WTC11 (cell line): ENCODE measurements at regions not wholly inside any gene's neighbourhood (a gene's known extent, or its start where the extent isn't known, plus 50 kb on each side); places are given as distances from the start of the nearest gene placed in this dataset.

Source experiments
- ATAC-seq: fragments of 200-7000 bp; cut with Tn5 transposase; 2 replicates; pipeline ENCODE4 v1.10.0; 2021; ENCODE audit warnings: mild to moderate bottlenecking, moderate library complexity
- CTCF ChIA-PET: fragments of 300-600 bp; sonication (Branson Sonifier 250); formaldehyde crosslinking; loops from one replicate; lab custom pipeline; 2021; ENCODE audit warnings: antibody characterized with exemption; lab: Charles Lee
- POLR2A ChIA-PET: fragments of 350-600 bp; sonication (Branson Sonifier 250); formaldehyde crosslinking; loops from one replicate; lab custom pipeline; 2021; ENCODE audit warnings: antibody characterized with exemption; lab: Charles Lee
- DNase-seq: peaks from one replicate; pipeline ENCODE4 v3.0.0; 2021; ENCODE audit warnings: low spot score
- H3K27ac Mint-ChIP-seq: 2 replicates; pipeline ENCODE4 v1.8.0; 2021; ENCODE audit warnings: mixed read lengths
- H3K27me3 Mint-ChIP-seq: 2 replicates; pipeline ENCODE4 v1.8.0; 2021; ENCODE audit warnings: low read depth, mild to moderate bottlenecking, moderate library complexity, mixed read lengths
- H3K36me3 Mint-ChIP-seq: 2 replicates; pipeline ENCODE4 v1.8.0; 2021; ENCODE audit warnings: mixed read lengths
- H3K4me1 Mint-ChIP-seq: 2 replicates; pipeline ENCODE4 v1.8.0; 2022; ENCODE audit warnings: mixed read lengths
- H3K4me3 Mint-ChIP-seq: 2 replicates; pipeline ENCODE4 v1.8.0; 2021; ENCODE audit warnings: mild to moderate bottlenecking, moderate library complexity, mixed read lengths
- H3K9me3 Mint-ChIP-seq: 2 replicates; pipeline ENCODE4 v1.8.0; 2021; ENCODE audit warnings: mixed read lengths
- CBFB ChIP-seq: sonication (generic); formaldehyde crosslinking; IDR thresholded peaks from 2 replicates; pipeline ENCODE4 v1.8.1; 2022; ENCODE audit warnings: mild to moderate bottlenecking, low read depth, missing genetic modification reagents
- CREB1 ChIP-seq: sonication (generic); formaldehyde crosslinking; IDR thresholded peaks from 2 replicates; pipeline ENCODE4 v1.8.0; 2023; ENCODE audit warnings: mild to moderate bottlenecking, missing genetic modification reagents
- CREM ChIP-seq: sonication (generic); formaldehyde crosslinking; IDR thresholded peaks from 2 replicates; pipeline ENCODE4 v1.8.1; 2022; ENCODE audit warnings: mild to moderate bottlenecking, missing genetic modification reagents, moderate library complexity
- E2F5 ChIP-seq: sonication (generic); formaldehyde crosslinking; IDR thresholded peaks from 2 replicates; pipeline ENCODE4 v1.8.1; 2022; ENCODE audit warnings: mild to moderate bottlenecking, moderate library complexity, missing genetic modification reagents
- FOXJ3 ChIP-seq: sonication (generic); formaldehyde crosslinking; IDR thresholded peaks from 2 replicates; pipeline ENCODE4 v1.9.0; 2021; ENCODE audit warnings: missing genetic modification reagents, mild to moderate bottlenecking, borderline replicate concordance
- FOXP1 ChIP-seq: sonication (generic); formaldehyde crosslinking; IDR thresholded peaks from 2 replicates; pipeline ENCODE4 v1.8.0; 2022; ENCODE audit warnings: missing genetic modification reagents, mild to moderate bottlenecking, moderate library complexity, borderline replicate concordance
- IRF2 ChIP-seq: sonication (generic); formaldehyde crosslinking; IDR thresholded peaks from 2 replicates; pipeline ENCODE4 v1.8.0; 2022; ENCODE audit warnings: low read depth, missing genetic modification reagents, borderline replicate concordance
- MYBL2 ChIP-seq: sonication (generic); formaldehyde crosslinking; IDR thresholded peaks from 2 replicates; pipeline ENCODE4 v1.8.1; 2023; ENCODE audit warnings: mild to moderate bottlenecking, moderate library complexity, missing genetic modification reagents
- NFE2L1 ChIP-seq: sonication (generic); formaldehyde crosslinking; IDR thresholded peaks from 2 replicates; pipeline ENCODE4 v1.8.1; 2023; ENCODE audit warnings: missing genetic modification reagents
- NR2C2 ChIP-seq: sonication (generic); formaldehyde crosslinking; IDR thresholded peaks from 2 replicates; pipeline ENCODE4 v1.8.0; 2022; ENCODE audit warnings: mild to moderate bottlenecking, missing genetic modification reagents
- NR3C1 ChIP-seq: sonication (generic); formaldehyde crosslinking; conservative IDR thresholded peaks from 2 replicates; pipeline ENCODE4 v1.8.1; 2023; ENCODE audit warnings: low read depth, mild to moderate bottlenecking, missing genetic modification reagents
- OVOL2 ChIP-seq: fragments of 250-450 bp; sonication (Bioruptor Pico); IDR thresholded peaks from 2 replicates; pipeline ENCODE4 v1.9.0; 2021; ENCODE audit warnings: mild to moderate bottlenecking, borderline replicate concordance
- SMAD4 ChIP-seq: sonication (generic); formaldehyde crosslinking; IDR thresholded peaks from 2 replicates; pipeline ENCODE4 v1.8.0; 2022; ENCODE audit warnings: mild to moderate bottlenecking, missing genetic modification reagents
- SP1 ChIP-seq: sonication (generic); formaldehyde crosslinking; conservative IDR thresholded peaks from 2 replicates; pipeline ENCODE4 v1.8.1; 2022; ENCODE audit warnings: missing genetic modification reagents
- USF2 ChIP-seq: sonication (generic); formaldehyde crosslinking; IDR thresholded peaks from 2 replicates; pipeline ENCODE4 v1.8.1; 2023; ENCODE audit warnings: mild to moderate bottlenecking, missing genetic modification reagents, moderate library complexity
- ZNF416 ChIP-seq: fragments of 250-450 bp; sonication (Bioruptor Pico); IDR thresholded peaks from 2 replicates; pipeline ENCODE4 v1.9.0; 2021; ENCODE audit warnings: mild to moderate bottlenecking, inconsistent platforms
- ZNF532 ChIP-seq: fragments of 250-450 bp; sonication (Bioruptor Pico); IDR thresholded peaks from 2 replicates; pipeline ENCODE4 v1.9.0; 2021; ENCODE audit warnings: mild to moderate bottlenecking, borderline replicate concordance
- TF ChIP-seq, protein P1 (sequence below): sonication (generic); formaldehyde crosslinking; IDR thresholded peaks from 2 replicates; pipeline ENCODE4 v1.8.0; 2023; ENCODE audit warnings: mild to moderate bottlenecking, missing genetic modification reagents
- TF ChIP-seq, protein P2 (sequence below): sonication (generic); formaldehyde crosslinking; IDR thresholded peaks from 2 replicates; pipeline ENCODE4 v1.8.1; 2023; ENCODE audit warnings: mild to moderate bottlenecking, missing genetic modification reagents, borderline replicate concordance
- TF ChIP-seq, protein P3 (sequence below): sonication (generic); formaldehyde crosslinking; IDR thresholded peaks from 2 replicates; pipeline ENCODE4 v1.8.1; 2022; ENCODE audit warnings: mild to moderate bottlenecking, missing genetic modification reagents, moderate library complexity, borderline replicate concordance
- TF ChIP-seq, protein P4 (sequence below): sonication (generic); formaldehyde crosslinking; IDR thresholded peaks from 2 replicates; pipeline ENCODE4 v1.8.0; 2022; ENCODE audit warnings: mild to moderate bottlenecking, missing genetic modification reagents

DNA sequence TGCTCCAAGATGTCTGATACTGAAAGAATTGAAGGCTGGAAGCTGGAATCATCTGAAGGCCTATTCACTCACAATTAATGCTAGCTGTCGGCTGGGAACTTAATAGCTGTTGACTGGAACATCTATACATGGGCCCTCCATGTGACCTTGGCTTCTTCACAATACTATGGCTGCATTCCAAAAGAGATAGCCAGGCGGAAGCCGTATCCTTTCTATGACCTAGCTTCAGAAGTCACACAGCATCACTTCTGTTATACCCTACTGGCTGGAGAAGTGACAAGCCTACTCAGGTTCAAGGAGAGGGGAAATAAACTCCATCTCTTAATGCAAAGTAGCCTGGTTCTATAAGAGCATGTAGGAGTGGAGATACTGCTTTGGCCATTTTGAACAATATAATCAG lies 50.9 kb upstream of the SPRED1 start:
- Mint-ChIP-seq H3K27ac (no peak overlapping the region), H3K4me3 (no peak overlapping the region)
- POLR2A ChIA-PET, result no interaction called here
- no peak for DNase-seq
- CTCF ChIA-PET, result no interaction called here
- TF ChIP-seq SMAD4 (CRISPR knock-in tag) (no peak), OVOL2 (CRISPR knock-in tag) (no peak), FOXP1 (CRISPR knock-in tag) (no peak), NFE2L1 (CRISPR knock-in tag) (no peak), SP1 (CRISPR knock-in tag) (no peak), CBFB (CRISPR knock-in tag) (no peak), IRF2 (CRISPR knock-in tag) (no peak), NR3C1 (CRISPR knock-in tag) (no peak), CREM (CRISPR knock-in tag) (no peak), USF2 (CRISPR knock-in tag) (no peak), MYBL2 (CRISPR knock-in tag) (no peak), CREB1 (no peak), E2F5 (no peak), NR2C2 (no peak), FOXJ3 (no peak)
- TF ChIP-seq, protein P1, sequence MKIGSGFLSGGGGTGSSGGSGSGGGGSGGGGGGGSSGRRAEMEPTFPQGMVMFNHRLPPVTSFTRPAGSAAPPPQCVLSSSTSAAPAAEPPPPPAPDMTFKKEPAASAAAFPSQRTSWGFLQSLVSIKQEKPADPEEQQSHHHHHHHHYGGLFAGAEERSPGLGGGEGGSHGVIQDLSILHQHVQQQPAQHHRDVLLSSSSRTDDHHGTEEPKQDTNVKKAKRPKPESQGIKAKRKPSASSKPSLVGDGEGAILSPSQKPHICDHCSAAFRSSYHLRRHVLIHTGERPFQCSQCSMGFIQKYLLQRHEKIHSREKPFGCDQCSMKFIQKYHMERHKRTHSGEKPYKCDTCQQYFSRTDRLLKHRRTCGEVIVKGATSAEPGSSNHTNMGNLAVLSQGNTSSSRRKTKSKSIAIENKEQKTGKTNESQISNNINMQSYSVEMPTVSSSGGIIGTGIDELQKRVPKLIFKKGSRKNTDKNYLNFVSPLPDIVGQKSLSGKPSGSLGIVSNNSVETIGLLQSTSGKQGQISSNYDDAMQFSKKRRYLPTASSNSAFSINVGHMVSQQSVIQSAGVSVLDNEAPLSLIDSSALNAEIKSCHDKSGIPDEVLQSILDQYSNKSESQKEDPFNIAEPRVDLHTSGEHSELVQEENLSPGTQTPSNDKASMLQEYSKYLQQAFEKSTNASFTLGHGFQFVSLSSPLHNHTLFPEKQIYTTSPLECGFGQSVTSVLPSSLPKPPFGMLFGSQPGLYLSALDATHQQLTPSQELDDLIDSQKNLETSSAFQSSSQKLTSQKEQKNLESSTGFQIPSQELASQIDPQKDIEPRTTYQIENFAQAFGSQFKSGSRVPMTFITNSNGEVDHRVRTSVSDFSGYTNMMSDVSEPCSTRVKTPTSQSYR (CRISPR knock-in tag), result no peak
- TF ChIP-seq, protein P2, sequence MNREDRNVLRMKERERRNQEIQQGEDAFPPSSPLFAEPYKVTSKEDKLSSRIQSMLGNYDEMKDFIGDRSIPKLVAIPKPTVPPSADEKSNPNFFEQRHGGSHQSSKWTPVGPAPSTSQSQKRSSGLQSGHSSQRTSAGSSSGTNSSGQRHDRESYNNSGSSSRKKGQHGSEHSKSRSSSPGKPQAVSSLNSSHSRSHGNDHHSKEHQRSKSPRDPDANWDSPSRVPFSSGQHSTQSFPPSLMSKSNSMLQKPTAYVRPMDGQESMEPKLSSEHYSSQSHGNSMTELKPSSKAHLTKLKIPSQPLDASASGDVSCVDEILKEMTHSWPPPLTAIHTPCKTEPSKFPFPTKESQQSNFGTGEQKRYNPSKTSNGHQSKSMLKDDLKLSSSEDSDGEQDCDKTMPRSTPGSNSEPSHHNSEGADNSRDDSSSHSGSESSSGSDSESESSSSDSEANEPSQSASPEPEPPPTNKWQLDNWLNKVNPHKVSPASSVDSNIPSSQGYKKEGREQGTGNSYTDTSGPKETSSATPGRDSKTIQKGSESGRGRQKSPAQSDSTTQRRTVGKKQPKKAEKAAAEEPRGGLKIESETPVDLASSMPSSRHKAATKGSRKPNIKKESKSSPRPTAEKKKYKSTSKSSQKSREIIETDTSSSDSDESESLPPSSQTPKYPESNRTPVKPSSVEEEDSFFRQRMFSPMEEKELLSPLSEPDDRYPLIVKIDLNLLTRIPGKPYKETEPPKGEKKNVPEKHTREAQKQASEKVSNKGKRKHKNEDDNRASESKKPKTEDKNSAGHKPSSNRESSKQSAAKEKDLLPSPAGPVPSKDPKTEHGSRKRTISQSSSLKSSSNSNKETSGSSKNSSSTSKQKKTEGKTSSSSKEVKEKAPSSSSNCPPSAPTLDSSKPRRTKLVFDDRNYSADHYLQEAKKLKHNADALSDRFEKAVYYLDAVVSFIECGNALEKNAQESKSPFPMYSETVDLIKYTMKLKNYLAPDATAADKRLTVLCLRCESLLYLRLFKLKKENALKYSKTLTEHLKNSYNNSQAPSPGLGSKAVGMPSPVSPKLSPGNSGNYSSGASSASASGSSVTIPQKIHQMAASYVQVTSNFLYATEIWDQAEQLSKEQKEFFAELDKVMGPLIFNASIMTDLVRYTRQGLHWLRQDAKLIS (CRISPR knock-in tag), result no peak
- TF ChIP-seq, all 79 proteins: peak for 0
- Mint-ChIP-seq H3K36me3 (no peaks in the 10 kb centered on the region), H3K27me3 (no peaks in the 10 kb centered on the region), H3K4me1 (0 out of 2 replicates have a peak, but pooled peaks cover 4% of the 10 kb centered on the region), H3K9me3 (peaks cover 14% of the 10 kb centered on the region)
- ATAC-seq, result no peak

DNA sequence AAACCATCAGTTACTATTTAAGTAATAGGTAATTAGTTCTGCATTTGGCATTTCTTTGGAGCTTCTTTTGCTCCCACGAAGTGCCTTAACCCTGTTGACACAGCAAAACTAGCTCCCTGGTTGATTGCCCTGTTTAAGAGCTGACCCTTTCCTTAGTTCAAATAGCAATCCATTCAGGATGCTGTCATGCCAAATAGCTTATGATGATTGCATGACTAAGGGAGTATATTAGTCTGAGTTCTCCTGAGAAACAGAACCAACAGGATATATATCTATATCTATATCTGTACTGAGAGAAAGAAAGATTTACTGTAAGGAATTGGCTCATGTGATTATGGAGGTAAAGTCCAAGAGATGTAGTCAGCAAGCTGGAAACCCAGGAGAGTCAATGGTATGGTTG lies 50.3 kb upstream of the SPRED1 start:
- CTCF ChIA-PET, result no interaction called here
- H3K4me1 Mint-ChIP-seq, result peaks cover 8% of the 10 kb centered on the region; the same call in 1 of the 2 replicates
- H3K9me3 Mint-ChIP-seq, result peaks cover 14% of the 10 kb centered on the region
- no peaks in the 10 kb centered on the region for H3K27me3 Mint-ChIP-seq
- POLR2A ChIA-PET, result no interaction called here
- no peak overlapping the region for H3K27ac Mint-ChIP-seq
- DNase-seq, result no peak
- no peak overlapping the region for H3K4me3 Mint-ChIP-seq
- no peaks in the 10 kb centered on the region for H3K36me3 Mint-ChIP-seq
- ATAC-seq, result no peak
- no peak for TF ChIP-seq ZNF532 (CRISPR knock-in tag)
- TF ChIP-seq, protein P3, sequence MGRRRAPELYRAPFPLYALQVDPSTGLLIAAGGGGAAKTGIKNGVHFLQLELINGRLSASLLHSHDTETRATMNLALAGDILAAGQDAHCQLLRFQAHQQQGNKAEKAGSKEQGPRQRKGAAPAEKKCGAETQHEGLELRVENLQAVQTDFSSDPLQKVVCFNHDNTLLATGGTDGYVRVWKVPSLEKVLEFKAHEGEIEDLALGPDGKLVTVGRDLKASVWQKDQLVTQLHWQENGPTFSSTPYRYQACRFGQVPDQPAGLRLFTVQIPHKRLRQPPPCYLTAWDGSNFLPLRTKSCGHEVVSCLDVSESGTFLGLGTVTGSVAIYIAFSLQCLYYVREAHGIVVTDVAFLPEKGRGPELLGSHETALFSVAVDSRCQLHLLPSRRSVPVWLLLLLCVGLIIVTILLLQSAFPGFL (CRISPR knock-in tag), result no peak
- TF ChIP-seq ZNF416 (CRISPR knock-in tag), result no peak
- TF ChIP-seq, protein P4, sequence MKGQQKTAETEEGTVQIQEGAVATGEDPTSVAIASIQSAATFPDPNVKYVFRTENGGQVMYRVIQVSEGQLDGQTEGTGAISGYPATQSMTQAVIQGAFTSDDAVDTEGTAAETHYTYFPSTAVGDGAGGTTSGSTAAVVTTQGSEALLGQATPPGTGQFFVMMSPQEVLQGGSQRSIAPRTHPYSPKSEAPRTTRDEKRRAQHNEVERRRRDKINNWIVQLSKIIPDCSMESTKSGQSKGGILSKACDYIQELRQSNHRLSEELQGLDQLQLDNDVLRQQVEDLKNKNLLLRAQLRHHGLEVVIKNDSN (CRISPR knock-in tag), result no peak
